ENCODE measurements at regions not wholly inside any gene's neighbourhood (a gene's known extent, or its start where the extent isn't known, plus 50 kb on each side); places are given as distances from the start of the nearest gene placed in this dataset.

- H3K4me3 ChIP-seq (ENCODE audit: low read depth in 1 of 2, low read length in 2 of 2), result no peak overlapping the region
- 71 to 84% methylated on average over 2 of the region's 2 CpGs for WGBS, 2 donors
- no peaks in the 10 kb centered on the region for H3K27me3 ChIP-seq (ENCODE audit: control insufficient read depth in 1 of 2, insufficient read depth in 2 of 2, low read length in 2 of 2)
- H3K4me1 ChIP-seq (ENCODE audit: control insufficient read depth in 2 of 2, insufficient read depth in 2 of 2, low read length in 1 of 2), result no peaks in the 10 kb centered on the region
- H3K27ac ChIP-seq (ENCODE audit: low read depth in 2 of 2, low read length in 1 of 2), result no peak overlapping the region
- H3K36me3 ChIP-seq (ENCODE audit: control insufficient read depth in 2 of 2, insufficient read depth in 2 of 2, low read length in 1 of 2), result no peaks in the 10 kb centered on the region
- no peaks in the 10 kb centered on the region for H3K9me3 ChIP-seq (ENCODE audit: control insufficient read depth in 2 of 2, insufficient read depth in 1 of 2, low read depth in 1 of 2, low read length in 1 of 2)
These were observed 173.0 kb downstream of the IBTK start for GRCh38 chr6:82074556-82074955.

DNA sequence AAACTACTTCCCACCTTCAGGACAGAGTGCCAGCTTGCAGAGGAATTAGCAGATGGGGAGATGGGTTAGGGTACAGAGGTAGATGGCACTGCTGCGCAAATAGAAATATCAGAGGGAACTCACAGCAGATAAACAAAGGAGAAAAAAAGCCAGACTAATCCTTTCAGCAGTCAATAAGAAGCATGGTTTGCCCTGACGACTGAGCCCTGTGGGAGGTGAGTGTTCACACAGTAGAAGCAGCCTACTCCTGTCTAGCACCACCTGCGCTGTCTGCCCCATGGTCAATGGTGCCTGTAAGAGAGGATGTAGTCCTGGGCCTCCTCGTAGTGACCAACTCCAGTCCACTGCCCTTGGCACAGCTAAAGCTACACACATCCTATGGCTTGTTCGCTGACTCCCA is 174.1 kb downstream of the IBTK start:
- H3K4me3 ChIP-seq (ENCODE audit: low read depth in 1 of 2, low read length in 2 of 2), result no peak overlapping the region
- H3K9me3 ChIP-seq (ENCODE audit: control insufficient read depth in 2 of 2, insufficient read depth in 1 of 2, low read depth in 1 of 2, low read length in 1 of 2), result no peaks in the 10 kb centered on the region
- H3K27me3 ChIP-seq (ENCODE audit: control insufficient read depth in 1 of 2, insufficient read depth in 2 of 2, low read length in 2 of 2), result no peaks in the 10 kb centered on the region
- no peaks in the 10 kb centered on the region for H3K36me3 ChIP-seq (ENCODE audit: control insufficient read depth in 2 of 2, insufficient read depth in 2 of 2, low read length in 1 of 2)
- no peaks in the 10 kb centered on the region for H3K4me1 ChIP-seq (ENCODE audit: control insufficient read depth in 2 of 2, insufficient read depth in 2 of 2, low read length in 1 of 2)
- WGBS, 2 donors, result 86 to 92% methylated on average over 5 of the region's 5 CpGs
- H3K27ac ChIP-seq (ENCODE audit: low read depth in 2 of 2, low read length in 1 of 2), result no peak overlapping the region

- no peak overlapping the region for H3K4me3 ChIP-seq (ENCODE audit: low read depth in 1 of 2, low read length in 2 of 2)
- no peaks in the 10 kb centered on the region for H3K9me3 ChIP-seq (ENCODE audit: control insufficient read depth in 2 of 2, insufficient read depth in 1 of 2, low read depth in 1 of 2, low read length in 1 of 2)
- no peaks in the 10 kb centered on the region for H3K4me1 ChIP-seq (ENCODE audit: control insufficient read depth in 2 of 2, insufficient read depth in 2 of 2, low read length in 1 of 2)
- H3K27ac ChIP-seq (ENCODE audit: low read depth in 2 of 2, low read length in 1 of 2), result no peak overlapping the region
- no peaks in the 10 kb centered on the region for H3K27me3 ChIP-seq (ENCODE audit: control insufficient read depth in 1 of 2, insufficient read depth in 2 of 2, low read length in 2 of 2)
- 81 to 85% methylated on average over 4 of the region's 4 CpGs for WGBS, 2 donors
- H3K36me3 ChIP-seq (ENCODE audit: control insufficient read depth in 2 of 2, insufficient read depth in 2 of 2, low read length in 1 of 2), result no peaks in the 10 kb centered on the region
These were observed 174.8 kb downstream of the IBTK start for GRCh38 chr6:82072751-82073150.

DNA sequence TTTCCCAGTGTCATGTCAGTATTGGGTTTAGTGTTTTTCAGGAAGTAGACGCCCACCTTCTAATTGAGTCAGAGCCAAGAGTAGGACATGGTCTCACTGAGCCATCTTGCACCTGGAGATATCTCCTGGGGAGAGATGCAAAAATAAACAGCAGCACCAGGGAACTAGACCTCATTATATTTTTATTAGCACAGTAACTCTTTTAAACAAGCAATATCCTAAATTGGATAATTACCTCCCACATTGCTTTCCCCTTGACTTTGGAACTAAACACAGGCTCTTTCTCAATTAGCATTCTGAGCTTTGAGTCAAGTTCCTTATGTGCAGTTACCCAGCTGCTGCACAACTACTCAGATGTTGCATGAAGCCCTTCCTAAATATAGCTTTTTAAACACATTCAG is 175.4 kb downstream of the IBTK start:
- Histone ChIP-seq H3K4me1 (ENCODE audit: control insufficient read depth in 2 of 2, insufficient read depth in 2 of 2, low read length in 1 of 2) (no peaks in the 10 kb centered on the region), H3K27me3 (ENCODE audit: control insufficient read depth in 1 of 2, insufficient read depth in 2 of 2, low read length in 2 of 2) (no peaks in the 10 kb centered on the region), H3K36me3 (ENCODE audit: control insufficient read depth in 2 of 2, insufficient read depth in 2 of 2, low read length in 1 of 2) (no peaks in the 10 kb centered on the region), H3K27ac (ENCODE audit: low read depth in 2 of 2, low read length in 1 of 2) (no peak overlapping the region), H3K9me3 (ENCODE audit: control insufficient read depth in 2 of 2, insufficient read depth in 1 of 2, low read depth in 1 of 2, low read length in 1 of 2) (no peaks in the 10 kb centered on the region), H3K4me3 (ENCODE audit: low read depth in 1 of 2, low read length in 2 of 2) (no peak overlapping the region)
- 26 to 39% methylated on average over 1 of the region's 1 CpG for WGBS, 2 donors

- Histone ChIP-seq H3K36me3 (ENCODE audit: control insufficient read depth in 2 of 2, insufficient read depth in 2 of 2, low read length in 1 of 2) (no peaks in the 10 kb centered on the region), H3K27ac (ENCODE audit: low read depth in 2 of 2, low read length in 1 of 2) (no peak overlapping the region), H3K4me3 (ENCODE audit: low read depth in 1 of 2, low read length in 2 of 2) (no peak overlapping the region), H3K9me3 (ENCODE audit: control insufficient read depth in 2 of 2, insufficient read depth in 1 of 2, low read depth in 1 of 2, low read length in 1 of 2) (no peaks in the 10 kb centered on the region), H3K4me1 (ENCODE audit: control insufficient read depth in 2 of 2, insufficient read depth in 2 of 2, low read length in 1 of 2) (no peaks in the 10 kb centered on the region), H3K27me3 (ENCODE audit: control insufficient read depth in 1 of 2, insufficient read depth in 2 of 2, low read length in 2 of 2) (no peaks in the 10 kb centered on the region)
- WGBS, 2 donors, result 37 to 47% methylated on average over 2 of the region's 2 CpGs
These were observed 178.8 kb downstream of the IBTK start for GRCh38 chr6:82068721-82069120.

- 58 to 64% methylated on average over 4 of the region's 4 CpGs for WGBS, 2 donors
- H3K27me3 ChIP-seq (ENCODE audit: control insufficient read depth in 1 of 2, insufficient read depth in 2 of 2, low read length in 2 of 2), result no peaks in the 10 kb centered on the region
- no peaks in the 10 kb centered on the region for H3K9me3 ChIP-seq (ENCODE audit: control insufficient read depth in 2 of 2, insufficient read depth in 1 of 2, low read depth in 1 of 2, low read length in 1 of 2)
- no peak overlapping the region for H3K4me3 ChIP-seq (ENCODE audit: low read depth in 1 of 2, low read length in 2 of 2)
- H3K27ac ChIP-seq (ENCODE audit: low read depth in 2 of 2, low read length in 1 of 2), result no peak overlapping the region
- no peaks in the 10 kb centered on the region for H3K4me1 ChIP-seq (ENCODE audit: control insufficient read depth in 2 of 2, insufficient read depth in 2 of 2, low read length in 1 of 2)
- no peaks in the 10 kb centered on the region for H3K36me3 ChIP-seq (ENCODE audit: control insufficient read depth in 2 of 2, insufficient read depth in 2 of 2, low read length in 1 of 2)
These were observed 180.5 kb downstream of the IBTK start for GRCh38 chr6:82066991-82067411.

DNA sequence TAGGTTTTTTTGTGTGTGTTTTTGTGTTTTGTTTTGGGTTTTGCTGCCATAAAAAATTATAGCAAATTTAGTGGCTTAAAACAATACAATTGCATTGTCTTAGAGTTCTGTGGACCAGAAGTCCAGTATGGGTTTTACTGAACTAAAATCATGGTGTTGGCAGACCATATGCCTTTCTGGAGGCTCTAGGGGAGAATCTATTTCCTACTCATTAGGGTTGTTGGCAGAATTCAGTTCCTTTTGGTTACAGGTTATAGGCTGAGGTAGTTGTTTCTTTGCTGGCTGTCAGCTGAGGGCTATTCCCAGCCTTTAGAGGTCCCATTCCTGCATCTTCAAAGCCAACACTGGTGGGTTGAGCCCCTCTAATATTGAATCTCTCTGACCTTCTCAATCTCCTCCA is 181.3 kb downstream of the IBTK start:
- no peaks in the 10 kb centered on the region for H3K4me1 ChIP-seq (ENCODE audit: control insufficient read depth in 2 of 2, insufficient read depth in 2 of 2, low read length in 1 of 2)
- no peaks in the 10 kb centered on the region for H3K36me3 ChIP-seq (ENCODE audit: control insufficient read depth in 2 of 2, insufficient read depth in 2 of 2, low read length in 1 of 2)
- no peak overlapping the region for H3K27ac ChIP-seq (ENCODE audit: low read depth in 2 of 2, low read length in 1 of 2)
- H3K9me3 ChIP-seq (ENCODE audit: control insufficient read depth in 2 of 2, insufficient read depth in 1 of 2, low read depth in 1 of 2, low read length in 1 of 2), result no peaks in the 10 kb centered on the region
- H3K4me3 ChIP-seq (ENCODE audit: low read depth in 1 of 2, low read length in 2 of 2), result no peak overlapping the region
- H3K27me3 ChIP-seq (ENCODE audit: control insufficient read depth in 1 of 2, insufficient read depth in 2 of 2, low read length in 2 of 2), result no peaks in the 10 kb centered on the region

- no peak overlapping the region for H3K4me3 ChIP-seq (ENCODE audit: low read depth in 1 of 2, low read length in 2 of 2)
- H3K27ac ChIP-seq (ENCODE audit: low read depth in 2 of 2, low read length in 1 of 2), result no peak overlapping the region
- no peaks in the 10 kb centered on the region for H3K9me3 ChIP-seq (ENCODE audit: control insufficient read depth in 2 of 2, insufficient read depth in 1 of 2, low read depth in 1 of 2, low read length in 1 of 2)
- H3K27me3 ChIP-seq (ENCODE audit: control insufficient read depth in 1 of 2, insufficient read depth in 2 of 2, low read length in 2 of 2), result no peaks in the 10 kb centered on the region
- WGBS, 2 donors, result 87 to 92% methylated on average over 3 of the region's 3 CpGs
- no peaks in the 10 kb centered on the region for H3K4me1 ChIP-seq (ENCODE audit: control insufficient read depth in 2 of 2, insufficient read depth in 2 of 2, low read length in 1 of 2)
- no peaks in the 10 kb centered on the region for H3K36me3 ChIP-seq (ENCODE audit: control insufficient read depth in 2 of 2, insufficient read depth in 2 of 2, low read length in 1 of 2)
These were observed 184.0 kb downstream of the IBTK start for GRCh38 chr6:82063574-82063973.

DNA sequence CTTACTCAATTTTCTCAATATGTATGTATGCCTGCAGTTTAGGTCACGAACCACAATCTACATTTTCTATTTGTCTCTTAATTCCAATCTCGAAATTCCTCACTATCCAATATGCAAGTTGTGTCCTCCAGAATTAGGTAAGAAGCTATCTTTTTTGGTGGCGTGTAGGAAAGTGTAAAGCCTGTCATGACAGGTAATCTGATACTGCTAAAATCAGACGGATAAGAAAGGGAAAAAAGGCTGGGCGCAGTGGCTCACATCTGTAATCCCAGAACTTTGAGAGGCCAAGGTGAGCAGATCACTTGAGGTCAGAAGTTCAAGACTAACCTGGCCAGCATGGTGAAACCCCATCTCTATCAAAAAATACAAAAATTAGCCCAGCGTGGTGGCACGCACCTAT is 185.3 kb downstream of the IBTK start:
- Histone ChIP-seq H3K4me1 (ENCODE audit: control insufficient read depth in 2 of 2, insufficient read depth in 2 of 2, low read length in 1 of 2) (no peaks in the 10 kb centered on the region), H3K27ac (ENCODE audit: low read depth in 2 of 2, low read length in 1 of 2) (no peak overlapping the region), H3K9me3 (ENCODE audit: control insufficient read depth in 2 of 2, insufficient read depth in 1 of 2, low read depth in 1 of 2, low read length in 1 of 2) (no peaks in the 10 kb centered on the region), H3K4me3 (ENCODE audit: low read depth in 1 of 2, low read length in 2 of 2) (no peak overlapping the region), H3K36me3 (ENCODE audit: control insufficient read depth in 2 of 2, insufficient read depth in 2 of 2, low read length in 1 of 2) (no peaks in the 10 kb centered on the region), H3K27me3 (ENCODE audit: control insufficient read depth in 1 of 2, insufficient read depth in 2 of 2, low read length in 2 of 2) (no peaks in the 10 kb centered on the region)
- WGBS, 2 donors, result 73 to 76% methylated on average over 7 of the region's 7 CpGs

- 51 to 54% methylated on average over 5 of the region's 5 CpGs for WGBS, 2 donors
- H3K9me3 ChIP-seq (ENCODE audit: control insufficient read depth in 2 of 2, insufficient read depth in 1 of 2, low read depth in 1 of 2, low read length in 1 of 2), result no peaks in the 10 kb centered on the region
- H3K36me3 ChIP-seq (ENCODE audit: control insufficient read depth in 2 of 2, insufficient read depth in 2 of 2, low read length in 1 of 2), result no peaks in the 10 kb centered on the region
- H3K27me3 ChIP-seq (ENCODE audit: control insufficient read depth in 1 of 2, insufficient read depth in 2 of 2, low read length in 2 of 2), result no peaks in the 10 kb centered on the region
- H3K4me1 ChIP-seq (ENCODE audit: control insufficient read depth in 2 of 2, insufficient read depth in 2 of 2, low read length in 1 of 2), result no peaks in the 10 kb centered on the region
- H3K4me3 ChIP-seq (ENCODE audit: low read depth in 1 of 2, low read length in 2 of 2), result no peak overlapping the region
- no peak overlapping the region for H3K27ac ChIP-seq (ENCODE audit: low read depth in 2 of 2, low read length in 1 of 2)
These were observed 189.5 kb downstream of the IBTK start for GRCh38 chr6:82057846-82058554.
